K562 (cell line): ENCODE measurements at regions not wholly inside any gene's neighbourhood (a gene's known extent, or its start where the extent isn't known, plus 50 kb on each side); places are given as distances from the start of the nearest gene placed in this dataset.

Experiments used
- BRD4 ChIP-seq: fragments of 200-600 bp; sonication (generic); IDR thresholded peaks from 2 replicates; pipeline ENCODE4 v1.6.1; 2017; ENCODE audit warnings: inconsistent platforms
- ETV1 ChIP-seq: fragments of 450-650 bp; conservative IDR thresholded peaks from 2 replicates; pipeline ENCODE4 v1.6.1; 2016; ENCODE audit warnings: missing genetic modification characterization, control low read depth, low read depth, missing compliant biosample characterization
- KLF1 ChIP-seq: fragments of 450-650 bp; IDR thresholded peaks from 2 replicates; pipeline ENCODE4 v1.6.1; 2016; ENCODE audit warnings: missing genetic modification characterization, missing compliant biosample characterization
- NFIX ChIP-seq: fragments of 250-450 bp; sonication (Bioruptor Pico); IDR thresholded peaks from 2 replicates; pipeline ENCODE4 v1.4.0; 2020; ENCODE audit warnings: low read depth, mild to moderate bottlenecking, moderate library complexity
- NONO ChIP-seq, 2 experiments: fragments of 200-400 bp in 1 of 2; fragments of 450-650 bp in 1 of 2; formaldehyde crosslinking in 1 of 2; IDR thresholded peaks; 2 replicates each; pipeline ENCODE4 v1.6.1; 2017; ENCODE audit warnings: low read depth in 2 of 2, mild to moderate bottlenecking in 2 of 2, moderate library complexity in 2 of 2, low read length in 1 of 2
- PHF8 ChIP-seq: fragments of 200-600 bp; sonication (generic); IDR thresholded peaks from 2 replicates; pipeline ENCODE4 v1.6.1; 2012; ENCODE audit warnings: mixed run types, mild to moderate bottlenecking, inconsistent platforms, low read length, moderate library complexity, borderline replicate concordance
- PPARD ChIP-seq: fragments of 250-450 bp; sonication (Bioruptor Pico); IDR thresholded peaks from 2 replicates; pipeline ENCODE4 v1.8.0; 2022; ENCODE audit warnings: inconsistent platforms, mild to moderate bottlenecking, moderate library complexity
- STAT6 ChIP-seq: sonication (generic); formaldehyde crosslinking; IDR thresholded peaks from 2 replicates; pipeline ENCODE4 v1.8.1; 2023; ENCODE audit warnings: mild to moderate bottlenecking, missing genetic modification reagents
- TEAD2 ChIP-seq: fragments of 450-650 bp; IDR thresholded peaks from 2 replicates; pipeline ENCODE4 v1.6.1; 2016; ENCODE audit warnings: missing genetic modification characterization, control low read depth, missing compliant biosample characterization
- ZBTB43 ChIP-seq: sonication (generic); formaldehyde crosslinking; IDR thresholded peaks from 2 replicates; pipeline ENCODE4 v1.8.0; 2023; ENCODE audit warnings: mild to moderate bottlenecking, missing genetic modification reagents
- ZBTB8A ChIP-seq: fragments of 450-650 bp; IDR thresholded peaks from 2 replicates; pipeline ENCODE4 v1.6.1; 2018; ENCODE audit warnings: mild to moderate bottlenecking, moderate library complexity; ENCODE audit not compliant: partially characterized antibody
- ZFP91 ChIP-seq: sonication (generic); formaldehyde crosslinking; IDR thresholded peaks from 2 replicates; pipeline ENCODE4 v1.8.0; 2022; ENCODE audit warnings: mild to moderate bottlenecking, missing genetic modification reagents
- ZKSCAN1 ChIP-seq: fragments of 150-350 bp; IDR thresholded peaks from 2 replicates; pipeline ENCODE4 v1.6.1; 2016; ENCODE audit warnings: low read depth, low read length
- ZNF316 ChIP-seq: fragments of 450-650 bp; IDR thresholded peaks from 2 replicates; pipeline ENCODE4 v1.6.1; 2016

- TF ChIP-seq ETV1 (tag) = no peak
- no peak for TF ChIP-seq ZNF316
- TF ChIP-seq STAT6 = no peak
- no peak for TF ChIP-seq ZBTB43 (CRISPR knock-in tag)
- TF ChIP-seq ZKSCAN1 = no peak
- no peak for TF ChIP-seq BRD4
- TF ChIP-seq ZBTB8A = no peak
- TF ChIP-seq PHF8 = no peak
- TF ChIP-seq PPARD (CRISPR knock-in tag) = no peak
- TF ChIP-seq NFIX = no peak
- TF ChIP-seq KLF1 (tag) = no peak
- TF ChIP-seq TEAD2 (tag) = no peak
- TF ChIP-seq ZFP91 (CRISPR knock-in tag) = no peak
- TF ChIP-seq NONO (IDR thresholded peaks at IDR 0.05; ENCODE audit: low read depth in 2 of 2, low read length in 1 of 2) = no peak
These were observed 448.0 kb downstream of the MIAT start for GRCh38 chr22:27105142-27106025.
